Kidney epithelial cell (primary cell): ENCODE measurements at regions not wholly inside any gene's neighbourhood (a gene's known extent, or its start where the extent isn't known, plus 50 kb on each side); places are given as distances from the start of the nearest gene placed in this dataset.

Experiments used
- DNase-seq: peaks from one replicate; pipeline ENCODE4 v3.0.0-alpha.2; 2010; ENCODE audit warnings: low read depth
- H3K27me3 ChIP-seq: 2 replicates; pipeline ENCODE4 v1.6.0; 2011; ENCODE audit warnings: low read length; ENCODE audit not compliant: control insufficient read depth, insufficient read depth
- H3K36me3 ChIP-seq: 2 replicates; pipeline ENCODE4 v1.5.1; 2011; ENCODE audit warnings: low read length; ENCODE audit not compliant: control insufficient read depth, insufficient read depth
- H3K4me3 ChIP-seq: 2 replicates; pipeline ENCODE4 v1.5.1; 2011; ENCODE audit warnings: low read depth, mild to moderate bottlenecking, control low read depth, low read length
- CTCF ChIP-seq: IDR thresholded peaks from 2 replicates; pipeline ENCODE4 v1.5.1; 2011; ENCODE audit warnings: mild to moderate bottlenecking, moderate library complexity, low read length, control low read depth, inconsistent platforms; ENCODE audit not compliant: insufficient read depth, poor library complexity, severe bottlenecking

DNA sequence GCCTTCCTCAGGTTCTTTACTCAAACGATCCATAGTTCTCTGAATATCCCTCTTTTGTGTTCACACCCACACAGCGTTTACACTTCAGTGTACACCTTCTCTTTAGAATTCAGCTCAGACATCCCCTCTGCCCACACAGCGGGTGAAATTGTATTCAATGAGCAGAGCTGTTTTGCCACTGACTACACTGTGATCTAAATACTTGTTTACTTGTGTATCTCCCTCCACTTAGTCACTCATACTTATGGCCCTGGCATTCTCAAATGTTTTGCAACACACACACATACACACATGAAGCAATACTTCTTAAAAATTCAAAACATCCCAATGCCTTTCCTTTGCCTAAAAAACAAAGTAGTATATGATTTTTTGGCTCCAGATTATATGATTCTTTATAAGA lies 297.1 kb downstream of the TMX3 start:
- no peaks in the 10 kb centered on the region for H3K36me3 ChIP-seq
- DNase-seq = no peak
- no peak overlapping the region for H3K4me3 ChIP-seq
- no peaks in the 10 kb centered on the region for H3K27me3 ChIP-seq
- TF ChIP-seq CTCF = no peak

DNA sequence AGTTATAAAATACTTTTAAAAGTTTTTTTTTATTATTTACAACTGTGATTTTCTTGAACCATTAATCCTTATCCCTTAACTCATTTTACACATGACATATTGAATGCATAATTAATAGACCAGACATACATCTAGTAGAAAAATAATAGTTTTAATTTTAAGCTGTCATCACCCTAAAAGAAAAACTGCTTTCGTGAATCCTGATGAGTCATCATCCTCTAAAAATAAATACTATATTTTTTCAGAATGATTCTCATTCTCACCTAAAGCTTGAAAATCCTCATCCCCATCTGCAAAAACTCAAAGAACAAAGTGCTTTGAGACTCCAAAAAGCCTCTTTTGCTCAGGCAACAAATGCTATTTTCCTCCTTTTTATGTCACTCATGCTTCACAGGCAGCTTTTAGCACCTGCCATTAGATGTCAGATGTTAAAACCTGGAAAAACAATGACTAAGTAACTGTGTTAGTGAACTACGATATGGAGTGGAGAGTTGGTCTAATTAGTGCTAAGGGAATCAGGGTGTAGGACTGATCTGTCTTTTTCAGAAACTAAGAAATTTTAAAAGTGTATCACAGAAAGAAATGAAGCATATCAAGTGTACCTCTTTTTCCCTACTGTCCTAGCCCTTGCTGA lies 297.6 kb downstream of the TMX3 start:
- no peak for TF ChIP-seq CTCF
- DNase-seq = no peak
- Histone ChIP-seq H3K27me3 (no peaks in the 10 kb centered on the region), H3K4me3 (no peak overlapping the region), H3K36me3 (no peaks in the 10 kb centered on the region)

GRCh38 chr18:68414407-68414806 lies 300.5 kb downstream of the TMX3 start:
- no peaks in the 10 kb centered on the region for H3K27me3 ChIP-seq
- no peak for TF ChIP-seq CTCF

DNA sequence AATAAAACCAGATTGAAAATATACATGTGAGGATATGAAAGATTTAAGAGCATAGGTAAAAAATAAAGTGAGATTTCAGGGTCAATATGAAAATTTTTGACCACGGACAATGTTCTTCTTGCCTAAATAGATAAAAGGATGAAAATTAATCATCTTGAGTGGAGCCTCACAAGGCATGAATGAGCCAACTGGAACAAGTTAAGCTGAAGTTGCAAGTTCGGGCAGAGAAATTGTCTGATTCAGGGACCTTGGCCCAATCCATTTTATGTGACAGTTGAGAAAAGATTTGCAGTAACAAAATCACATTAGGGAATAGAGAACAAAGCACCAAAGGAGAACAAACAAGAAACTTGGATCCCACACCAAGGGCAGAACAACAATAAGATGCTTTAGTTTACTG lies 305.3 kb downstream of the TMX3 start:
- Histone ChIP-seq H3K27me3 (no peaks in the 10 kb centered on the region), H3K4me3 (no peak overlapping the region), H3K36me3 (no peaks in the 10 kb centered on the region)
- TF ChIP-seq CTCF = no peak
- DNase-seq = no peak

More at GRCh38 chr18:68414407-68414806, 300.5 kb downstream of the TMX3 start:
- DNase-seq = no peak
- H3K4me3 ChIP-seq = no peak overlapping the region
- no peaks in the 10 kb centered on the region for H3K36me3 ChIP-seq

- no peak overlapping the region for H3K4me3 ChIP-seq
- H3K27me3 ChIP-seq = no peaks in the 10 kb centered on the region
- DNase-seq = no peak
- H3K36me3 ChIP-seq = no peaks in the 10 kb centered on the region
- TF ChIP-seq CTCF = no peak
Measured at GRCh38 chr18:68406761-68407160, 308.1 kb downstream of the TMX3 start.

GRCh38 chr18:68402784-68403183 lies 312.1 kb downstream of the TMX3 start:
- Histone ChIP-seq H3K27me3 (no peaks in the 10 kb centered on the region), H3K36me3 (no peaks in the 10 kb centered on the region), H3K4me3 (no peak overlapping the region)
- TF ChIP-seq CTCF = no peak
- DNase-seq = no peak
